ENCODE measurements at regions not wholly inside any gene's neighbourhood (a gene's known extent, or its start where the extent isn't known, plus 50 kb on each side); places are given as distances from the start of the nearest gene placed in this dataset.
"Not testable (repeated sequence)": the region's sequence is repeated elsewhere in the genome, so short reads cannot be mapped to it uniquely, and the experiment has no call there.

GRCh38 chr22:27063841-27064240 is 406.5 kb downstream of the MIAT start:
- DNase-seq (ENCODE audit: low read depth) = no peak

GRCh38 chr22:27064386-27064785 is 407.0 kb downstream of the MIAT start:
- DNase-seq (ENCODE audit: low read depth) = no peak

GRCh38 chr22:27065279-27065678 is 407.9 kb downstream of the MIAT start:
- DNase-seq (ENCODE audit: low read depth) = no peak

GRCh38 chr22:27066856-27067255 is 409.5 kb downstream of the MIAT start:
- no peak for DNase-seq (ENCODE audit: low read depth)

- no peak for DNase-seq (ENCODE audit: low read depth)
Observed at GRCh38 chr22:27068121-27068520, 410.7 kb downstream of the MIAT start.

- DNase-seq (ENCODE audit: low read depth) = no peak
Observed at GRCh38 chr22:27070594-27070993, 413.2 kb downstream of the MIAT start.

- DNase-seq (ENCODE audit: low read depth) = peak; percentile 7
Observed at GRCh38 chr22:27073601-27074425, 416.4 kb downstream of the MIAT start.

- DNase-seq (ENCODE audit: low read depth) = peak; percentile 7
Observed at GRCh38 chr22:27075028-27075678, 417.8 kb downstream of the MIAT start.

GRCh38 chr22:27075891-27076290 is 418.5 kb downstream of the MIAT start:
- DNase-seq (ENCODE audit: low read depth) = no peak

GRCh38 chr22:27078064-27078463 is 420.7 kb downstream of the MIAT start:
- not testable (repeated sequence) for DNase-seq (ENCODE audit: low read depth)

- no peak for DNase-seq (ENCODE audit: low read depth)
Observed at GRCh38 chr22:27080036-27080578, 422.7 kb downstream of the MIAT start.

GRCh38 chr22:27080863-27081262 is 423.5 kb downstream of the MIAT start:
- no peak for DNase-seq (ENCODE audit: low read depth)

GRCh38 chr22:27083610-27084009 is 426.2 kb downstream of the MIAT start:
- no peak for DNase-seq (ENCODE audit: low read depth)

GRCh38 chr22:27084130-27084529 is 426.7 kb downstream of the MIAT start:
- no peak for DNase-seq (ENCODE audit: low read depth)

GRCh38 chr22:27086080-27087044 is 429.0 kb downstream of the MIAT start:
- no peak for DNase-seq (ENCODE audit: low read depth)

- DNase-seq (ENCODE audit: low read depth) = no peak
Observed at GRCh38 chr22:27087051-27087450, 429.7 kb downstream of the MIAT start.

GRCh38 chr22:27088026-27088425 is 430.6 kb downstream of the MIAT start:
- DNase-seq (ENCODE audit: low read depth) = peak; percentile 54

GRCh38 chr22:27089264-27089663 is 431.9 kb downstream of the MIAT start:
- no peak for DNase-seq (ENCODE audit: low read depth)

- no peak for DNase-seq (ENCODE audit: low read depth)
Observed at GRCh38 chr22:27090611-27091011, 433.2 kb downstream of the MIAT start.

- DNase-seq (ENCODE audit: low read depth) = no peak
Observed at GRCh38 chr22:27093422-27093821, 436.0 kb downstream of the MIAT start.

- DNase-seq (ENCODE audit: low read depth) = peak; percentile 43
Observed at GRCh38 chr22:27094633-27095308, 437.4 kb downstream of the MIAT start.

Measured in EH (cell line).